K562 (cell line): ENCODE measurements at regions not wholly inside any gene's neighbourhood (a gene's known extent, or its start where the extent isn't known, plus 50 kb on each side); places are given as distances from the start of the nearest gene placed in this dataset.

Source experiments
- ATAC-seq: fragments of 200-7000 bp; cut with Tn5 transposase; 3 replicates; pipeline ENCODE4 v1.9.1; 2020; ENCODE audit warnings: moderate library complexity
- BruUV-seq: library from RNA; stranded (reverse); fragments of 400-500 nt; replicated peaks from 2 replicates; lab custom pipeline; 2021; lab: Mats Ljungman, UMichigan
- CTCF ChIA-PET: fragments of 300-600 bp; formaldehyde crosslinking; extraction: SDS; loops from one replicate; lab custom pipeline; 2021; ENCODE audit warnings: low intra/inter-chr PET ratio; lab: Yijun Ruan, JAX
- POLR2A ChIA-PET: fragments of 300-600, 350-650 bp; sonication (Branson Sonifier 250); formaldehyde crosslinking; extraction: SDS; loops from one replicate; lab custom pipeline; 2021; ENCODE audit warnings: antibody characterized with exemption, inconsistent platforms; lab: Yijun Ruan, JAX
- DNase-seq, 4 experiments: peaks; one replicate each; pipeline versions ENCODE4 v3.0.0 to v3.0.0-alpha.2; 2011 to 2018; ENCODE audit warnings: low spot score in 3 of 4, mixed read lengths in 3 of 4; ENCODE audit errors: extremely low read depth in 1 of 4
- FAIRE-seq: peaks from 2 replicates; lab custom pipeline; 2011; peaks lifted over from hg19 to GRCh38; lab: Jason Lieb, UNC
- H2AFZ ChIP-seq: 2 replicates; pipeline ENCODE4 v1.6.0; 2011; ENCODE audit warnings: low read depth, low read length, control low read depth, inconsistent platforms
- H3K27ac ChIP-seq: fragments of 200-600 bp; 3 replicates; pipeline ENCODE4 v1.8.0; 2011; ENCODE audit warnings: low read depth, mild to moderate bottlenecking, control low read depth, inconsistent platforms, low read length, moderate library complexity, mixed read lengths; ENCODE audit errors: extremely low read depth
- H3K27me3 ChIP-seq, 2 experiments: fragments of 300-600 bp in 1 of 2; 2 replicates in 1 of 2; 3 replicates in 1 of 2; pipeline versions ENCODE4 v1.6.0 to v1.8.0; 2011; ENCODE audit warnings: inconsistent platforms in 2 of 2, low read length in 2 of 2, mild to moderate bottlenecking in 1 of 2, mixed read lengths in 1 of 2, moderate library complexity in 1 of 2; ENCODE audit not compliant: control insufficient read depth in 2 of 2, insufficient read depth in 2 of 2
- H3K36me3 ChIP-seq: fragments of 300-600 bp; 3 replicates; pipeline ENCODE4 v1.8.0; 2011; ENCODE audit warnings: mild to moderate bottlenecking, low read length, inconsistent platforms; ENCODE audit not compliant: control insufficient read depth, insufficient read depth
- H3K4me1 ChIP-seq, 2 experiments: fragments of 200-600 bp in 1 of 2; replicated peaks in 1 of 2; 2 replicates in 1 of 2; 3 replicates in 1 of 2; pipeline versions ENCODE4 v1.5.1 to v1.8.0; 2011; ENCODE audit warnings: inconsistent platforms in 2 of 2, low read length in 2 of 2, mild to moderate bottlenecking in 1 of 2, mixed read lengths in 1 of 2, moderate library complexity in 1 of 2; ENCODE audit not compliant: control insufficient read depth in 2 of 2, insufficient read depth in 2 of 2
- H3K4me2 ChIP-seq: 2 replicates; pipeline ENCODE4 v1.6.1; 2011; ENCODE audit warnings: low read length, control low read depth, inconsistent platforms, mixed read lengths; ENCODE audit not compliant: insufficient read depth
- H3K4me3 ChIP-seq: fragments of 200-600 bp; sonication (generic), shearing (Covaris generic); 2 replicates; pipeline ENCODE4 v1.5.1; 2016; ENCODE audit warnings: control low read depth, inconsistent platforms
- H3K79me2 ChIP-seq: fragments of 200-600 bp; 3 replicates; pipeline ENCODE4 v1.8.0; 2011; ENCODE audit warnings: low read length, inconsistent platforms; ENCODE audit not compliant: control insufficient read depth, insufficient read depth
- H3K9ac ChIP-seq, 2 experiments: 2 replicates each; pipeline versions ENCODE4 v1.6.0 to v1.6.1; 2011; ENCODE audit warnings: low read depth in 2 of 2, low read length in 2 of 2, control low read depth in 1 of 2, inconsistent platforms in 1 of 2, mild to moderate bottlenecking in 1 of 2, mixed read lengths in 1 of 2; ENCODE audit not compliant: insufficient read depth in 1 of 2
- H3K9me1 ChIP-seq: one replicate; pipeline ENCODE4 v1.6.0; 2011; ENCODE audit warnings: inconsistent platforms, mild to moderate bottlenecking, low read length, moderate library complexity; ENCODE audit not compliant: control insufficient read depth, insufficient read depth
- H3K9me3 ChIP-seq: replicated peaks from 2 replicates; pipeline ENCODE4 v1.5.1; 2011; ENCODE audit warnings: low read depth, low read length, inconsistent platforms; ENCODE audit not compliant: control insufficient read depth, insufficient read depth
- H4K20me1 ChIP-seq: replicated peaks from 2 replicates; pipeline ENCODE4 v1.6.1; 2011; ENCODE audit warnings: low read length, inconsistent platforms, mixed read lengths; ENCODE audit not compliant: control insufficient read depth, insufficient read depth
- BCL6 ChIP-seq: fragments of 250-450 bp; sonication (Bioruptor Pico); IDR thresholded peaks from 2 replicates; pipeline ENCODE4 v1.4.0; 2020
- CBX3 ChIP-seq, 2 experiments: IDR thresholded peaks; 1 replicate in 1 of 2; 2 replicates in 1 of 2; pipeline ENCODE4 v1.6.1; 2012; ENCODE audit warnings: inconsistent platforms in 2 of 2, low read length in 2 of 2, borderline replicate concordance in 1 of 2, control low read depth in 1 of 2
- ETV1 ChIP-seq: fragments of 450-650 bp; conservative IDR thresholded peaks from 2 replicates; pipeline ENCODE4 v1.6.1; 2016; ENCODE audit warnings: missing genetic modification characterization, control low read depth, low read depth, missing compliant biosample characterization
- ETV5 ChIP-seq: sonication (generic); formaldehyde crosslinking; IDR thresholded peaks from 2 replicates; pipeline ENCODE4 v1.4.0; 2020; ENCODE audit warnings: low read depth, mild to moderate bottlenecking, missing genetic modification reagents
- FOXK2 ChIP-seq, 2 experiments: fragments of 450-650 bp; IDR thresholded peaks in 1 of 2; conservative IDR thresholded peaks in 1 of 2; 2 replicates each; pipeline ENCODE4 v1.6.1; 2016; ENCODE audit warnings: low read depth in 2 of 2, mild to moderate bottlenecking in 1 of 2
- MED1 ChIP-seq: sonication (generic); formaldehyde crosslinking; IDR thresholded peaks from 2 replicates; pipeline ENCODE4 v1.8.1; 2023; ENCODE audit warnings: missing genetic modification reagents, borderline replicate concordance
- NCOA2 ChIP-seq, 2 experiments: fragments of 450-650 bp; IDR thresholded peaks; 2 replicates each; pipeline ENCODE4 v1.6.1; 2018; ENCODE audit warnings: mild to moderate bottlenecking in 2 of 2, moderate library complexity in 1 of 2; ENCODE audit not compliant: partially characterized antibody in 2 of 2
- NFRKB ChIP-seq: fragments of 450-650 bp; IDR thresholded peaks from 2 replicates; pipeline ENCODE4 v1.6.1; 2016; ENCODE audit warnings: low read depth
- NR4A1 ChIP-seq, 2 experiments: fragments of 250-450 bp in 1 of 2; fragments of 450-650 bp in 1 of 2; sonication (Bioruptor Pico) in 1 of 2; IDR thresholded peaks; 2 replicates each; pipeline versions ENCODE4 v1.4.0 to v1.6.1; 2016 to 2020; ENCODE audit warnings: mild to moderate bottlenecking in 2 of 2, missing compliant biosample characterization in 1 of 2, missing genetic modification characterization in 1 of 2, moderate library complexity in 1 of 2
- RHOXF2B ChIP-seq: fragments of 250-450 bp; sonication (Bioruptor Pico); conservative IDR thresholded peaks from 2 replicates; pipeline ENCODE4 v1.5.1; 2021
- XRCC4 ChIP-seq: IDR thresholded peaks from one replicate; pipeline ENCODE4 v1.6.1; 2011; ENCODE audit not compliant: insufficient read depth, insufficient read length; ENCODE audit errors: extremely low read depth
- ZBED1 ChIP-seq: IDR thresholded peaks from 2 replicates; pipeline ENCODE4 v1.6.1; 2014
- ZBTB26 ChIP-seq: fragments of 450-650 bp; formaldehyde crosslinking; IDR thresholded peaks from 2 replicates; pipeline ENCODE4 v1.4.0; 2022; ENCODE audit warnings: missing genetic modification characterization
- ZNF561 ChIP-seq: fragments of 450-650 bp; formaldehyde crosslinking; conservative IDR thresholded peaks from 2 replicates; pipeline ENCODE4 v1.4.0; 2020; ENCODE audit warnings: mild to moderate bottlenecking, moderate library complexity
- WGBS: fragments of 100-300 bp; shearing (Covaris generic); methylation state at CpG from one replicate; pipeline ENCODE4 v1.1.6; 2016; ENCODE audit warnings: low coverage, mixed read lengths; ENCODE audit not compliant: insufficient coverage; ENCODE audit errors: missing lambda C conversion rate; 5-methylcytosine and 5-hydroxymethylcytosine counted together
- in situ Hi-C: fragments of 300-500 bp; cut with MboI; formaldehyde crosslinking; loops from 4 replicates; pipeline ENCODE4 v1.15.0; 2018; ENCODE audit warnings: inconsistent platforms, mixed read lengths
- intact Hi-C: fragments of 100-400 bp; cut with micrococcal nuclease; formaldehyde crosslinking; loops from 2 replicates; pipeline ENCODE4 v1.14.2; 2022

GRCh38 chr4:41473176-41473575, 64.8 kb upstream of the LIMCH1 start:
- Histone ChIP-seq H3K27me3 (no peaks in the 10 kb centered on the region), H3K9me1 (no peaks in the 10 kb centered on the region), H3K4me2 (no peak overlapping the region), H3K27ac (no peak overlapping the region), H3K4me1 (no peaks in the 10 kb centered on the region), H2AFZ (no peak overlapping the region), H3K4me3 (no peak overlapping the region), H3K9me3 (no peaks in the 10 kb centered on the region), H3K79me2 (no peaks in the 10 kb centered on the region), H4K20me1 (no peaks in the 10 kb centered on the region), H3K9ac (no peak overlapping the region), H3K36me3 (no peaks in the 10 kb centered on the region)
- TF ChIP-seq FOXK2 (conservative IDR thresholded peaks at IDR 0.05 in 1 of 2, IDR thresholded peaks at IDR 0.05 in 1 of 2; ENCODE audit: low read depth in 2 of 2) = no peak
- no peak for TF ChIP-seq CBX3 (IDR thresholded peaks at IDR 0.05; ENCODE audit: borderline replicate concordance in 1 of 2, low read length in 2 of 2)
- TF ChIP-seq RHOXF2B (CRISPR knock-in tag) = no peak
- no peak for TF ChIP-seq XRCC4
- no peak for TF ChIP-seq BCL6
- no peak for TF ChIP-seq NFRKB
- TF ChIP-seq ETV5 (CRISPR knock-in tag) = no peak
- intact Hi-C loops = no loop called here
- FAIRE-seq = no peak
- in situ Hi-C loops = no loop called here
- 0% methylated on average over 2 of the region's 2 CpGs for WGBS
- CTCF ChIA-PET = no interaction called here
- DNase-seq = no peak
- POLR2A ChIA-PET = no interaction called here
- BruUV-seq = no TSS peak
- ATAC-seq = no peak

GRCh38 chr4:41475402-41475801, 62.6 kb upstream of the LIMCH1 start:
- no peak for FAIRE-seq
- Histone ChIP-seq H3K79me2 (no peaks in the 10 kb centered on the region), H3K27me3 (no peaks in the 10 kb centered on the region), H3K27ac (no peak overlapping the region), H4K20me1 (no peaks in the 10 kb centered on the region), H2AFZ (no peak overlapping the region), H3K36me3 (no peaks in the 10 kb centered on the region), H3K9me1 (no peaks in the 10 kb centered on the region), H3K4me3 (no peak overlapping the region), H3K9ac (no peak overlapping the region), H3K9me3 (no peaks in the 10 kb centered on the region)
- ChIA-PET POLR2A (no interaction called here), CTCF (no interaction called here)
- DNase-seq = no peak
- intact Hi-C loops = no loop called here
- BruUV-seq = no TSS peak
- ATAC-seq = no peak
- WGBS = 50% methylated on average over 1 of the region's 1 CpG
- in situ Hi-C loops = no loop called here
- TF ChIP-seq MED1 (CRISPR knock-in tag) = no peak
- no peak for TF ChIP-seq NR4A1 (CRISPR knock-in tag; IDR thresholded peaks at IDR 0.05)
- TF ChIP-seq NR4A1 (tag; IDR thresholded peaks at IDR 0.05) = no peak
- no peak for TF ChIP-seq ETV1
- TF ChIP-seq ZBED1 = no peak
- no peak for TF ChIP-seq ZBTB26 (CRISPR knock-in tag)
- TF ChIP-seq FOXK2 (conservative IDR thresholded peaks at IDR 0.05 in 1 of 2, IDR thresholded peaks at IDR 0.05 in 1 of 2; ENCODE audit: low read depth in 2 of 2) = no peak
- TF ChIP-seq ZNF561 (CRISPR knock-in tag) = no peak
- TF ChIP-seq NCOA2 (IDR thresholded peaks at IDR 0.05; ENCODE audit: partially characterized antibody in 2 of 2) = no peak
- TF ChIP-seq, all 486 proteins: peak for 0
- Histone ChIP-seq H3K4me2 (no peak overlapping the region), H3K4me1 (no peaks in the 10 kb centered on the region)
